Chondrocyte (in vitro differentiated cells): ENCODE measurements at regions not wholly inside any gene's neighbourhood (a gene's known extent, or its start where the extent isn't known, plus 50 kb on each side); places are given as distances from the start of the nearest gene placed in this dataset.
A peak's percentile ranks its signal among the peaks of the same experiment; 100 is the strongest.

Source experiments
- DNase-seq: peaks from one replicate; pipeline ENCODE4 v3.0.0; 2021; ENCODE audit warnings: mixed read lengths, low spot score
- H3K27ac Mint-ChIP-seq: one replicate; pipeline ENCODE4 v1.8.0; 2021; ENCODE audit warnings: mild to moderate bottlenecking, moderate library complexity, mixed read lengths; ENCODE audit not compliant: unreplicated experiment
- H3K27me3 Mint-ChIP-seq: 2 replicates; pipeline ENCODE4 v1.8.0; 2021; ENCODE audit warnings: low read depth, mixed read lengths
- H3K36me3 Mint-ChIP-seq: 2 replicates; pipeline ENCODE4 v1.8.0; 2021; ENCODE audit warnings: low read depth, mixed read lengths
- H3K4me1 Mint-ChIP-seq: 2 replicates; pipeline ENCODE4 v1.8.0; 2021; ENCODE audit warnings: low read depth, mild to moderate bottlenecking, mixed read lengths
- H3K4me3 Mint-ChIP-seq: one replicate; pipeline ENCODE4 v1.8.0; 2021; ENCODE audit warnings: mild to moderate bottlenecking, moderate library complexity, mixed read lengths; ENCODE audit not compliant: unreplicated experiment
- H3K9me3 Mint-ChIP-seq: 2 replicates; pipeline ENCODE4 v1.8.0; 2021; ENCODE audit warnings: low read depth, mixed read lengths
- TF ChIP-seq, protein P1 (sequence below): fragments of 200-600 bp; sonication (generic); IDR thresholded peaks from 2 replicates; pipeline ENCODE4 v1.5.0; 2021; ENCODE audit warnings: antibody characterized with exemption, mild to moderate bottlenecking, moderate library complexity

DNA sequence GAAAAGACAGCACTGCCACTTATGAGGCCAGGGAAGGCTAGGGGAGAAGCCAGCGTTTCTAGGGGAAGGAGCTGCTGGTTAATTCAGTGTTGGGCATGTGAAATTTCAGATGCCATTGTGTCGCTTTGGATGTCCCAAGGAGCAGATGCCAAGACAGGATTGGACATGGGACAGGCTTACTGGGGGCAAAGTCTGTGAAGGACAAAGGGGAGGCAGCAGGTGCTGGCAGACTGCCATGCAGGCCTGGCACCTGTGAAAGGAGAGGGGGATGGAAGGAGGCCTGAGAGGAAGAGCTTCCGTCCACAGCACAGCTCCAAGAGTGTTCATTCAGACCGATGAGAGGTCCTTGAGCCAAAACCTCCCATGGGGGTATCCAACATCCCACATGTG is 255.5 kb upstream of the RPL38 start:
- no peaks in the 10 kb centered on the region for H3K9me3 Mint-ChIP-seq
- H3K4me3 Mint-ChIP-seq, result no peak overlapping the region
- DNase-seq, result no peak
- TF ChIP-seq, protein P1, sequence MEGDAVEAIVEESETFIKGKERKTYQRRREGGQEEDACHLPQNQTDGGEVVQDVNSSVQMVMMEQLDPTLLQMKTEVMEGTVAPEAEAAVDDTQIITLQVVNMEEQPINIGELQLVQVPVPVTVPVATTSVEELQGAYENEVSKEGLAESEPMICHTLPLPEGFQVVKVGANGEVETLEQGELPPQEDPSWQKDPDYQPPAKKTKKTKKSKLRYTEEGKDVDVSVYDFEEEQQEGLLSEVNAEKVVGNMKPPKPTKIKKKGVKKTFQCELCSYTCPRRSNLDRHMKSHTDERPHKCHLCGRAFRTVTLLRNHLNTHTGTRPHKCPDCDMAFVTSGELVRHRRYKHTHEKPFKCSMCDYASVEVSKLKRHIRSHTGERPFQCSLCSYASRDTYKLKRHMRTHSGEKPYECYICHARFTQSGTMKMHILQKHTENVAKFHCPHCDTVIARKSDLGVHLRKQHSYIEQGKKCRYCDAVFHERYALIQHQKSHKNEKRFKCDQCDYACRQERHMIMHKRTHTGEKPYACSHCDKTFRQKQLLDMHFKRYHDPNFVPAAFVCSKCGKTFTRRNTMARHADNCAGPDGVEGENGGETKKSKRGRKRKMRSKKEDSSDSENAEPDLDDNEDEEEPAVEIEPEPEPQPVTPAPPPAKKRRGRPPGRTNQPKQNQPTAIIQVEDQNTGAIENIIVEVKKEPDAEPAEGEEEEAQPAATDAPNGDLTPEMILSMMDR, result no peak
- H3K27ac Mint-ChIP-seq, result no peak overlapping the region
- peaks cover 5% of the 10 kb centered on the region for H3K4me1 Mint-ChIP-seq
- peaks cover 46% of the 10 kb centered on the region for H3K27me3 Mint-ChIP-seq
- no peaks in the 10 kb centered on the region for H3K36me3 Mint-ChIP-seq

DNA sequence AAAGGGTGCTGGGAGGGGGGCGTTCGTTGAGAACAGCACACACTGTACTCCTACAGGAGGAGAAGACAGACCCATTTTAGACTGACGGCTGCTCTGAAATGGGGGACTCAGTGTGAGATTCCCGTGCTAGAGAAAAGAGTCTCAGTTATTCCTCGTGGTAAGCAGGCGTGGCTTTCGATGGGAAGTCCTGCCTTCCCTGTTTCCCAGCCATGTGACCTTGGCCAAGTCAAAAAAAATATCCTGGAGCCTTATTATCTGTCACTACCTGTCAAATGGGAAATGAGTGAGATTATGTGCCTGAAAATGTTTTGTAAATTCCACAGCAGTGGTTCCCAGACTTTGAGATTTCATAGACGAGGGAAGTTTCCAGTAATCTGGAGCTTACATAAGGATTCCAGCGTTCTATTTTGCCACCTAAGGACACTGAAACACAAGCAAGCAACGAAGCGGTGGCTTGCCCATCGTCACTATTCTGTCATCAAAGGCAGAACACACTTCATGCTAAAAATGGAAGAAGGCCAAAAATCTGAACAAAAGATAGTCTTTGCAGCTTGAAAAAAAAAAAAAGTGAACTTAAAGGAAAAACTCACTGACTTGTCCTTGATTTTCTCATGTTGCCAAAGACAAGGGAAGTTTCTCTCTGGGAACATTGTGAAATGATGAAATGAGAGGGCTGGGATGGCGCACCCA is 253.4 kb upstream of the RPL38 start:
- Mint-ChIP-seq H3K9me3 (no peaks in the 10 kb centered on the region), H3K4me1 (peaks cover 5% of the 10 kb centered on the region), H3K27me3 (peaks cover 32% of the 10 kb centered on the region), H3K36me3 (no peaks in the 10 kb centered on the region), H3K4me3 (no peak overlapping the region), H3K27ac (no peak overlapping the region)
- TF ChIP-seq, protein P1, result no peak
- no peak for DNase-seq

DNA sequence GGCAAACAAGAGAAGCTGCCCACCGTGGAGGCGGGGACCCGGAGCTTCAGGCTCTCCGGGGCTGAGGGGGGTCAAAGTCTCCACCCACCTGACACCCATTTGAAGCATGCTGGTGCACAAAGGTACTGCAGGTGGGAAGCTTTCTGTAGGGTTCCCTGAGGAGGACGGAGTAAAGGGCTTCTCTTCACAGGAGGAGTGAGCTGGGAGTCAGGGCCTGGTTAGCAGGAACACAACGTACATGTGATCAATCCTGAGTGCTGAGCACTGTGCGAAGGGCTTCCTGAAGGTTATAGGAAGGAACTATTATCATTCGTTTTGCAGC is 252.9 kb upstream of the RPL38 start:
- H3K27me3 Mint-ChIP-seq, result peaks cover 26% of the 10 kb centered on the region
- no peaks in the 10 kb centered on the region for H3K9me3 Mint-ChIP-seq
- H3K4me1 Mint-ChIP-seq, result peaks cover 5% of the 10 kb centered on the region
- H3K4me3 Mint-ChIP-seq, result no peak overlapping the region
- H3K27ac Mint-ChIP-seq, result no peak overlapping the region
- H3K36me3 Mint-ChIP-seq, result no peaks in the 10 kb centered on the region
- DNase-seq, result no peak
- TF ChIP-seq, protein P1, result no peak

DNA sequence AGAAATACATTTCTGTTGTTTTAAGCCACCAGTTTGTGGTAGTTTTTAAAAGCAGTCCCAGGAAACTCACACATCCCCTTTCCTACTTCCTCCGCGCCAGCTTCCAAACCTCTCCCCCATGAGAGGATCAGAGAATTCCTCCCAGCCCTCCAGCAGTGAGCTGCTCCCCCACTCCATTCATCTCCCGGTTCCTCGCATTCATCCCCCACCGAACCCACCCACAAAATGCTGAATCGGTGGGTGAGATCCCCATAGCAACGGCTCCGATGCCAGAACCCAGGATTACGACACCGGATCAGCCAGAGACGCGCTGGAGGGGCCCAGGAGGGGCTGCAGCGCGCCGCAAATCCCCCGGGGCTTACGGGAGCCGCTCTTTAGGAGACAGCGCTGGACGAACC is 251.4 kb upstream of the RPL38 start:
- no peak for DNase-seq
- H3K36me3 Mint-ChIP-seq, result no peaks in the 10 kb centered on the region
- H3K27ac Mint-ChIP-seq, result peak overlapping the region; percentile 55
- TF ChIP-seq, protein P1, result no peak
- peak overlapping the region; percentile 27 for H3K4me3 Mint-ChIP-seq
- H3K4me1 Mint-ChIP-seq, result peaks cover 5% of the 10 kb centered on the region
- peaks cover 23% of the 10 kb centered on the region for H3K27me3 Mint-ChIP-seq
- H3K9me3 Mint-ChIP-seq, result no peaks in the 10 kb centered on the region

DNA sequence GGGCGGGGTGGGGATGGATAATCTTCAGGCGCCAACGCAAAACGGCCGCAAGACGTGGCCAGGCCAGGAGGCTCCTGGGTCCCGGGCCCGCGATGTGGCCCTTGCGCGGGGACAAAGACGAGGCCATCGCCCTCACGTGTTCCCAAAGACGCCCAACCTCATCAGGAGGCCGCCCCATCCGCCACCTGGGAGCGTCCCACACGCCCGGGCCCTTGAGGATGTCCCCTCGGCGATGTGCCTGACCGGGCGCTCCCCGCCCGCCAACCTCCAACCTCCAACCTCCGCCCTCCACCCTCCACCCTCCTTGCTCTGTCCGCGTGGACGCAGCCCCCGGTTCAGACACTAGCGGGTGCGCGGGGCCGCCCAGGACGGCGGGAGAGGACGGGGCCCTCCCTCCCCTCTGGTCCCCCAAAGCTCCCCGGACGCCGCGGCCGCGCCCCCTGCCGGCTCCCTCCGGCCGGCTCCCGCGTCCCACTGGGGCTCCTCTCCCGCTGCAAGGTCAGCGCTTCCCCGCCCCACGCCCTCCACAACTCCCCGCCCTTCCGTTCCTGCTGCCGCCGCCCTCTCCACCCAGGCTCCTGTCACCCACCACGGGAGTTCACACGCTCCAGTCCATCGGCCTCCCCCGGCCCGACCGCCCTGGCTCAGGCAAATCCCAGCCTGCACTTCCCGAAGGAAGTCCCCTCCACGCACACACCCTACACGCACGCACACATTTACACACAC is 250.8 kb upstream of the RPL38 start:
- Mint-ChIP-seq H3K36me3 (no peaks in the 10 kb centered on the region), H3K4me1 (peaks cover 5% of the 10 kb centered on the region), H3K4me3 (no peak overlapping the region), H3K27me3 (peaks cover 20% of the 10 kb centered on the region), H3K27ac (no peak overlapping the region), H3K9me3 (no peaks in the 10 kb centered on the region)
- TF ChIP-seq, protein P1, result peak; percentile 75
- DNase-seq, result peak; percentile 83
